A172 (cell line): ENCODE measurements at regions not wholly inside any gene's neighbourhood (a gene's known extent, or its start where the extent isn't known, plus 50 kb on each side); places are given as distances from the start of the nearest gene placed in this dataset.

ENCODE experiments used
- DNase-seq: peaks from one replicate; pipeline ENCODE4 v3.0.0-alpha.2; 2015; ENCODE audit warnings: low spot score

DNA sequence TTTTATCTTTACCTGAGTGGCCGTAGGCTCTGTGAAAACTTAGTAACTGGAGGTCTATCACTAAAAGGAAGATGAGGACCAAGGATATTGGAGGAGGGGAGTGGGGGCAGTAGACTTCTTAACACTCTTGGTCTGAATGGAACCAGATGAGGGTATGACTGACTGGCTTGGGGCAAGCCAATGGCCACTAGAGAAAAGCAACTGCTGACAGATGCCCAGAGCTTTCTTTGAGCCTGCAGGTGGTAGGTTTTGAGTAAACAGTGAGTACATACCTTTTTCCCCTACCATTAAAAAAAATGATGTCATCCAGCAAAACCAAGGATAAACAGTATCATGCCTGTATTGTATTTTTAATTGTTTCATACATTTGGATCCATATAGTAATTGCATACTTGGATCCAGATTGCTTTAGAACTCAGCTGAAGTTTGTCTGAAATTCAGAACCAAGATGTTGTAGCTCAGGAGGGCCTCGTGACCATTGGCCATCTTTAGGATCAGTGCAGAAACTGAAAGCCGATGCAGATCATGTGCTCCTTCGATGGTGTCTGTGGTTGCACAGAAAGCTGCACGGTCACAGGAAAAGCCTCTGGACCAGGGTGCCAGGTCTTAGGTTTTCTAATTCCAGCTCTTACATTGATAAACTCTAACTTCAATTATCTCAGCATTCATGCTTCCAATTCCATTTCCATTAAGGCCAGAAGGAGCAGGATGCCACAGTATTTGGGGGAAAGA lies 131.0 kb downstream of the PDGFRA start:
- no peak for DNase-seq

GRCh38 chr4:54363037-54363436 lies 133.9 kb downstream of the PDGFRA start:
- no peak for DNase-seq

- no peak for DNase-seq
Observed at GRCh38 chr4:54365691-54366090, 136.6 kb downstream of the PDGFRA start.

DNA sequence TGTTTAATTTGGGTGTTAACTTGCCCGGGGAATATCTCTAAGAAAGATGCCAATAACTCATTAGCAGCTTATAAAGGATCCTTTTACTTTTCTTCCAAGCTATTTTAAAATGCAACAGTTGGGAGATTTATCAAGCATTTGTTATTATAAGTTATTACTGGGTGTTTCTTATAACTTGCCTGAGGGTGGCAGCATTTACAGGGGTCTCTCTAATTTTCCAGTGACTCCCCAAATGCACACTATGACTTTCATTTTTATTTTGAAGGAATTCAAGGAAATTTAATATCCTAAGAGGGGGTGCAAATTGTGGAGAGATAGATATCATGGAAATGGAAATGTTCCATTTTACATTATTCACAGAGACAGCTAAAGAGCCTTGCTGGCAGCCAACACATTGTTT lies 138.0 kb downstream of the PDGFRA start:
- DNase-seq = no peak

DNA sequence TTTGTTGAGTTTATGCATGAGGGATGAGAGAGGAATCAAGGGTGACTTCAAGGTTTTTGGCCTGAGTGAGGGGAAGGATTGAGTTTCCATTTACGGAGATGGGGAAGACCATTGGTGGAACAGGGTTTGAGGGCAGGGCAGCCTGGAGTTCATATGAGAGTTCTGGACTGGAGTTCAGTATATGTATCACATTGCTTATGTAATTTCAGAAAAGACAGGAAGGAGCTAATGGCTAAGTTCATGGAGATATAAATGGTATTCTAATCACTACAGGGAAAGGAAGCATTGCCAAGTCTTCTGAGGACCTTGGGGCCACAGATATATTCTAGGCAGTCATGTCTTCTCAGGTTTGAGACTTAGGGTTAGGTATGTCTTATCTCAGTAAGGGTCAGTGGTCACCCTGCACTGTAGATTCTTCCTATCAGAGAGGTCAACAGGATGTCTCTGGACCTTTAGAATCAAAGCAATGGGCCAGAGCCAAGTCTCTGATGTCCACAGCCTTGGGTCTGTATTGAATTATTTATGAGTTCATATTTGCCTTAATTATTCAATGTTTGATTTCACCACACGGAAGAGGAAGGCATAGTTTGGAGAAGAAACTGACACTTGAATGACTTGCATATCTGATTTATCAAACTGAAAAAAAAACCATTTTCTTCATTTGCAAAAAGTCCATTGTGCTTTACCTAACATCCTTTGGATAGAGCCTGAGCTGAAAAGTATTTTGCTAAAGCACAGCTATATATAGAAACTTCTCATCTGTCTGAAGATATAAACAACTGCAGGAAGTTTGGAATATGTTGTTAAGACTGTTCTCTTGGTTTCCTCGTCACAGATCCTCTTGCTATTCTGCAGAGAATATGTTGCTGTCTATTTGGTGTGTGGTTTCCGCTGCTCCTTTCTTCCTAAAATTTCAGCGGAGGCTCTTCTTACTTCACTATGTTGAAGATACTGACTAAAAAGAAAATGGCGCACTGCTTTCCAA lies 139.5 kb downstream of the PDGFRA start:
- DNase-seq = no peak

DNA sequence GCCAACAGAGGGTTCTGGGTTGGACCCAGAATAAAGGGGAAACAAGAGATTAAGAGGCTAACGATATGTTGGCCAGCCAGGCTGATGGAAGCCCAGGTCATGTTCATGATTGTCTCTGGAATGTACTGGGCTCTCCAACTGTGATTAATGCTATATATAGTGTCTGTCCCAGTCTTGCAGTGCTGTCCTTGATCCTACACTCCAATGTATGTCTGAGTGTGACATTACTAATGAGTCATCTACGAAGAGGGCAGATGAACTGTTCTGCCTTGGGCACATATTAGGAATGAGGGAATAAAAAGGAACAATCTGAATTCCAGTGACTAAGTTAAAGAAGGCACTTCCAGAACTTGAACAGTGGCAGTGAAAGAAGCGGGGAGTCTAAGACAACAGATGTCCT lies 142.1 kb downstream of the PDGFRA start:
- no peak for DNase-seq

DNA sequence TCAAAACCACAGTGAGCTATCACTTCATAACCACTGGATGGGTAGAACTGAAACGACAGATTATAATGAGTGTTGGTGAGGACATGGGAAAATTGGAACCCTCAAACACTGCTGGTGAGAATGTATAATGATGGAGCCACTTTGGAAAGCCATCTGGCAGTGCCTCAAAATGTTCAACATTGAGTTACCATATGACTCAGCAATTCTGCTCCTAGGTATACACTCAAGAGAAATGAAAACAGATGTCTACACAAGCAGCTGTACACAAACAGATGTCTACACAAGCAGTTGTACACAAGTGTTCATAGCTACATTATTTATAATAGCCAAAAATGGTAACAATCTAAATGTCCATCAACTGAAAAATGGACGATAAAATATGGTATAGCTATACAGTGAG lies 143.9 kb downstream of the PDGFRA start:
- DNase-seq = no peak

DNA sequence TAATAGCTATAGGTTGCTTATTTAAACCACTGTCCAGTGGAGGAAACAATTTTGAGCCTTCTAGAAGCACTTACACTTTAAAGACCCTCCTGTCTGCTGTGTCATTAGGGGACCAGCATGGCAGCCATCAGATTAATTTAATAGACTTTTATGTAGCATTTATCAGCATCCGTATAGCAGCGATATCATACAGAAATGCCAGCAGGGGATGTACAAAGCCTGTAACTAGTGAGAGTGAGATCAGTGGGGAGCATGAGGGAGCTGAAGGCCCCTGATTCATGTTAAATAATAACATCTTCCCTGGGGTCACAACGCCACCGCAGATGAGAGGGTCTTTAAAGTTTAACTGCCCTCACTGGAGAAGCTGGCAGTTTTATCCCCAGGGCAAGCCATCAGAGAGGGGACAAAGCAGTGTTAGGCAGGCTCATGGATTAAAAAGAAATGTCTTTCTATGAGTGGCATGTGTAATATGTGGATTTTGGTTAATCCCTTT lies 144.7 kb downstream of the PDGFRA start:
- DNase-seq = no peak

- no peak for DNase-seq
Observed at GRCh38 chr4:54378461-54378860, 149.4 kb downstream of the PDGFRA start.

- DNase-seq = no peak
Observed at GRCh38 chr4:54384152-54384551, 155.1 kb downstream of the PDGFRA start.

DNA sequence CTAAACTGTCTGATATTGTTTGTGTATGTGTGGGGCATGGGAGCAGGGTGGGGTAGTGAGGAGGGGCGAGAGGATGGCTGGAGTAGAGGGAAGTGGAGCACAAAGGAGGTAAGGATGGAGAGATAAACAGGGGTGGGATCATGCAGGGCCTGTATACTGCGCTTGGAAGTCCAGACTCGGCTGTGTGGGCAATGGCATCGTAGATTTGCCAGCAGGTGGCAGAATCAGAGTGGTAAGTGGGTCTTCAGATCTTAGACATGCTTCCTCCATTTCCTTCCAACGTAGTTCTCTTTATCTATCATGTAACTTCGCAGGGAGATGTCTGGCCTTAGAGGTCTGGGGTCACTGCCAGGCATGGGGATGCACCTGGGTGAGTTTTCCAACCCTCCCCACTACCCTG lies 155.5 kb downstream of the PDGFRA start:
- peak; percentile 62 for DNase-seq

- no peak for DNase-seq
Observed at GRCh38 chr4:54386042-54386669, 157.1 kb downstream of the PDGFRA start.

GRCh38 chr4:54386693-54387092 lies 157.6 kb downstream of the PDGFRA start:
- DNase-seq = no peak

- DNase-seq = no peak
Observed at GRCh38 chr4:54390670-54391069, 161.6 kb downstream of the PDGFRA start.

DNA sequence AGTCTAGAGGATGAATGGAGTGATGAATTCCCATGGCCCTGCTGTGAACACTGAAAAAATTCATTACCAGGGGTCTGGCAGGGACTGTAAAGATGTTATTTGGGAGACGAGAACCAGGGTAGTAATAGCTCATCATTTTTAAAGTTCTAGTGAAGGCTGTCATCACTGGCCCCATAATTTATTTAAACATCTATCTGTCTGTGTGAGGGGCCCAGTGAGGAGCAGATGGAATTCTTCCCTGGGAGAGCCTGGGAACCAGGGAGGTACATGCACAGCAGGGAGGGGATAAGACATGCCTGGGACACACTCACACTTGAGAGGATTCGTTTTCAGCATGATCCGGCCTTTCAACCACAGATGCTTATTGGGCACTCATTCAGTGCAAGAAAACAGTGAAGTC lies 162.0 kb downstream of the PDGFRA start:
- no peak for DNase-seq

GRCh38 chr4:54392479-54392878 lies 163.4 kb downstream of the PDGFRA start:
- DNase-seq = no peak

DNA sequence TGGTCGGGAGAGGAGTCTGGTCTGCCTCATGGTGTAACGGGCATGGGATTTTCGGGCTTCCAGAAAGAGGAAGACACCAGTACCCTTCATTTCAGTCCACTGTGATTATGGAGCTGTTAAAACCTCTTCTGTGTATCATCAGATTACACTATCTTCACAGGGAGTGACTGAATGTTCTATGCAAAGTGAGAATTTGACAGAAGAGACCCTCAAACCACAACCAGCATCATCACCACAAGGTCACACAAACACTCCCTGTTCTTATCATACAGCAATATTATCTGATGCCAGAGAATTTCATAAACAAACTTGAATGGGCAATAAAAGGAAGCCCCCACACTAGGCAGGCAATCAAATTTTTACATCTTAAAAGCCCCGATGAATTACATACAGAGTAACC lies 164.2 kb downstream of the PDGFRA start:
- no peak for DNase-seq

DNA sequence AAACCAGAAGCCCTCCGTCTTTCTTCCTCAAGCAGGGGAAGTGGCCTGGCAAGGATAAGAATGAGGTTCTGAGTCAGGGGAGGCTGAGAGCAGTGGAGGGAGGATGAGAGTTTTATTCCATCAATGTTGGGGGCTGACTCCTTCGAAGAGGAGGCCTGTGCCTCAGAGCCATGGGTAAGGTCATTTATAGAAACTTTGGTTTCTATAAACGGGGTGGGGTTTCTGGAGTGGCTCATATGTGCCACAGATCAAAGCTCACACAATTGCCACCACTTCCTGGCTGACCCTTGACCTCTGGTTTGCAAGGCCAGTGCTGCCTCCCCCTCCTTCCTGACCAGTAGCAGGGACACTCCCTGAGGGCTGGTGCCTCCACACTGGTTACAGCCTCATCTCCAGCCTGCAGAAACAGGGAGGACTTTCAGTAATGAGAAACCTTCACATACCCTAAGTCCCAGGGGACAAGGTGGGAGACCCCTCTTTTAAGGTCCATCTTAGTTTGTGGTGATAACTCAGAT lies 166.0 kb downstream of the PDGFRA start:
- DNase-seq = no peak

- DNase-seq = no peak
Observed at GRCh38 chr4:54400188-54400587, 171.1 kb downstream of the PDGFRA start.

DNA sequence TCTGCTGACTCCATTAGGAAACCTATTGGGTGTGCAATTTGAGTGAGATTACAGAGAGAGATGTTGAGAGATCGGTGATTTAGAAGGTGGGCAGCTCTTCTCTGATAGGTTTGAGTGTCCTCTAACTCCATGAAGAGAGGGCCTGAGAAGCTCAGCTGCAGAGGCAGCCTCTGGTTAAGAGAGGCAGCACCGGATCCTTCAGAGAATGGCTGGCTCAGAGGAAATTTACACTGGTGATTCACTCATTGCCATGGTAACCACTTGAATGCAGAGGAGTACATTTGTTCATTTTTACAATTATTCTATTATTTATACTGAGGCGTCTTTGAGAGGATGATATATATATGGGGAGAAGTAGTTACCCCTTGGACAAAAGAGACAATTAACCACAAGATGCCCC lies 171.7 kb downstream of the PDGFRA start:
- DNase-seq = peak; percentile 72

DNA sequence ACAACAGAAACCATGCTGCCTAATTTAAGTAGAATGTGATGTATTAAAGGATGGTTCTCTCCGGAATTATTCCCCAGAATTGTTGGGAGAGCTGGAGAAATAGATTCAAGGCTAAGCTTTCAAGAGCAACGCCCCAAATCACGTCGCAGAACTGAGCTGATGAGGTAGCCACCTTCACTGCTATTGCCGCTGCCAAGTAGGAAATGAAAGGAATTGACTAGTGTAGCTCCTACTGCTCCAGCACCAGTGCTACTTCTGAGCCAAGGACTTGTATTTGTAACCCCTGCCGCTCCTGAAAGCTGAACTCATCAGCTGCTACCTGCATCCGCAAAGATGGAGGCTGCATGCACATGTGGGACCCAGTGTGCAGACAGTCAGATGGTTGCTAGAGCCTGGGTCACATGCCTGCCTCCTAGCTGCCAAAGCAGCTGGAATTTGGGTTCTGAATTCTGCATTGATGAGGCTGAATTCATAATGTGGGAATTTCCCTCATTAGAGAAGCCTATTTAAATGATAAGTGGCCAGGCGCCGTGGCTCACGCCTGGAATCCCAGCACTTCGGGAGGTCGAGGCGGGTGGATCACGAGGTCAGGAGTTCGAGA lies 173.9 kb downstream of the PDGFRA start:
- DNase-seq = no peak
